Suppressor macrophage (primary cell): ENCODE measurements at regions not wholly inside any gene's neighbourhood (a gene's known extent, or its start where the extent isn't known, plus 50 kb on each side); places are given as distances from the start of the nearest gene placed in this dataset.

Source experiments
- DNase-seq, 4 experiments: peaks; one replicate each; pipeline ENCODE4 v3.0.0-alpha.2; 2020 to 2022

DNA sequence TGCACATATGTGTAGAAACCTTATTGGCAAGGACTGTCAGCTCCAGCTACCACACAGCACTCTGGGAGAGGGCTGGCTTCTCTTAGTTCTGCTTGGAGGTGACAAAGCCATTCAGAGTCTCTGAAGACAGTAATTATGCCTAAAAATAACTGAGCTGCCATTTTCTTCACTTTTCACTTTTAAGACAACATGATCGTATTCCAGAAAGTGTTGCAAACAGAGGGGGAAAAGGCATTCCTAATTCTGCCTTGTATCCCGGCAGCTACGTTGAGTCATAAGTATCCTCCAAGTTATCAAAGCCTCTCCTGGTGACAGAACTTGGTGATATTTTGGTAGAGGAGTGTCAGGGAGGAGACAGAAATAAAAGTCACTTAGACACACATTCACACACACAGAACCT is 327.7 kb downstream of the HAPSTR1 start:
- DNase-seq = no peak

DNA sequence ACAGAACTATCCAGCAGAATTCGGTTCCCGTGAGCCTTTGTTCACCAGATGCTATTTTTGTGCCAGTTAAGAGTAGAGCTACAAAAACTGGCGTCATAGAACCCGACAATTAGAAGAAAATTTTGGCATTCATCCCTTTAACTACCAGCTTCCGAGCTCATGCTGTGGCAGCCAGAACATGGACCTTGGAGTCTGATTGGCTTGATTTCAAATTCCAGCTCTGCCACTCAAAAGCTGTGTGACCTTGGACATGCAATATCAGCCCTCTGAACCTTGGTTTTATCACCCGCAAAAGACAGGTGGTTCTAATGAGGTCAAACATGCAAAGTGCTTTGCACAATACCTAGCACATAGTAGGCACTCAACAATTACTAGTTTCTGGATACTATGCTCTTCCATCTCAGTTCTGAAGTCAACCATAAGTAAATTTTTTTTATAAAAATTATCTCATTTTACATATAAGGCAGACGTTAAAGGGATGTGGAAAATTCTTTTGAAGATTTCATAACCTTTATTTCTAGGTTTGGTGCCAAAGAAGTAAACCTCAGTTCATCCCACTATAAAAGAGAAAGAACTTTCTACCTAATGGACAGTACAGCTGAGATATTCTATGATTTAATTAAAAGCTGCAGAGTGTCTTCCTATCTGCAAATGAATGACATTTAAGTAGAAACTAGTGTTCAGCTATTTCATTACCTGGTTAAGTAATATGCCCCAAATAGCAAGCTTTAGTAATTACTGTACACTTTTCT is 331.5 kb downstream of the HAPSTR1 start:
- no peak for DNase-seq

- DNase-seq = no peak
Observed at GRCh38 chr16:9425236-9425635, 333.8 kb downstream of the HAPSTR1 start.

DNA sequence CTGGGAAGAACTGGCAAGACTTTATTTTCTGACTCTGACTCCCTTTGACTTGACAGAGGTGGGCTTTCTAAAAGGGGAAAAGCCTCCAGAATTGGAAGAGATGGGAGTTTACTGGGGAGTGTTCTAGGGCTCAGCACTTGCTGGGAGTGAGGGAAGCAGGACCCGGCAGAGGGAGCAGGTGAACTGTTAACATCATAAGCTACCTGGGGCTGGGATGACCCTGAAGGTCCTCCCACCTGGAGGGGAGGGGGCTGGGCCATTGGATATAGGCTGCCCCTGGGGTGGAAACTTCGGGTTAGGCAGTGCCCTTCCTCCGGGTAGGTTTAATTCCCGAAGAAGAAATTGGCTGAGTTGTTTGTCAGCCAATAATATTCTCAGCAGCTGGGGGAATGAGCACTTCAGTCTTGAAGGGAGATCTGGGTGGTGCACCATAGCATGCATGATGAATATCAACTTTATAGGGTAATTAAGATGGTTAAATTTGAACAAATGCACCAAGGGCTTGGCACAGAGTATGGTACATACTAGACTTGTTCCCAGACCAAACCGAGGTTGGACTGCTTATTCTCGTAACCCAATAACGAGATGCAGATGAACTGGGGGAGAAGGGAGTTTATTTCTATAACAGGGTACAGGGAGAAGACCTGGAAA is 337.0 kb downstream of the HAPSTR1 start:
- no peak for DNase-seq

GRCh38 chr16:9429646-9430330 is 338.3 kb downstream of the HAPSTR1 start:
- no peak for DNase-seq

- DNase-seq = no peak
Observed at GRCh38 chr16:9434659-9435058, 343.2 kb downstream of the HAPSTR1 start.

DNA sequence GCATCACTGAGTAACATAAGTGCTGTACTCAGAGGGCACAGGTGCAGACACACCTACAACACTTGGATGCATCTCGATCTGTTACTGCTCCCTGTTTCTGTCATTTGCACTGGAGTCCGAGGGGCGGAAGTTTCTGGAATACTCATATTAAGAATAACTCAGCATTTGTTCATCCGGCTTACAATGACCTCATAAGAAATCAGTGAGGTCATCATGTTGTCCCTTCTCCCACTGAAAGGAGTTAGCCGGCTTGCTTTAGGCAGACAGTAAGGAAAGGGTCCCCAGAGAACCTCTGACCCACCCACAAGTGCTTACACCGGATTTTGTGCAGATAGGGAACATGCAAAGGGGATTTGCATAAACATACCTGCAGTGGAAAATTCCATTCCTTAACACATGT is 344.7 kb downstream of the HAPSTR1 start:
- no peak for DNase-seq

GRCh38 chr16:9437115-9437514 is 345.7 kb downstream of the HAPSTR1 start:
- DNase-seq = no peak

DNA sequence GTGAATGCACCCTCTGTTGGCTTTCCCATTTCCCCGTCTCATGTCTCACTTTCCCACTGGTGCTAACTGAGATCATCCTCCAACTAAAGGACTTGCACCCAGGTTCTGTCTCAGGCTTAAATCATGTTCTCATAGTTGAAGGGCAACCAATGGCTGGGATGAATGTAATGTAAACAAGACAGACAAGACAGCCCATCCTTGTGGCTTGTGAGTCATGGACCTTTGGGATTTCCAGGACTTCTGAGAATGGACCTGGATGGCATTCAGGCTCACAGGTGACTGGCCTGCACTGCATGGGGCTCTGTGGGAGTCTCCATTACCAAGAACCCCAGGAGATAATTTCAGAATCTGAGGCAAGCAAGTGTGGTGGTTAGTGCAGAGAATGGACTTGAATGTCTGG is 347.5 kb downstream of the HAPSTR1 start:
- DNase-seq = no peak

GRCh38 chr16:9441012-9441411 is 349.6 kb downstream of the HAPSTR1 start:
- DNase-seq = peak in 1 of 4 experiments; percentile 4

GRCh38 chr16:9443864-9444263 is 352.4 kb downstream of the HAPSTR1 start:
- DNase-seq = no peak

GRCh38 chr16:9446471-9447194 is 355.2 kb downstream of the HAPSTR1 start:
- DNase-seq = no peak

DNA sequence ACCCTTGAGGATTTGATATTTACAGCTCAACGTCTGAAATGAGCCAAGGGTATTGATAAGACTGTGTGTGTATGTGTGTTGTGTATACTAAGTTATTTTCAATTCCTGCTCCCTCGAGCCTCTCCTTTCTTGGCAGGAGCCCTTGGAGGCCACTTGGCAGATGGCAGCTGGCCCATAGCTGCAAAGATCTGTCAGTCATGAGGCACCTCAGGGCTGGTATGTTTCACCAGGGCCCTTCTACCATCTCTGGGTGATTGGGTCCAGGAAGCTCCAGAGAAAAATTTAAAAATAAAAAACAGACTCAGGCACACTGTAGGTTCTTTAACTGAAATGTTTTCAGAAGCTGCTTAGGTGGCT is 355.7 kb downstream of the HAPSTR1 start:
- DNase-seq = no peak

DNA sequence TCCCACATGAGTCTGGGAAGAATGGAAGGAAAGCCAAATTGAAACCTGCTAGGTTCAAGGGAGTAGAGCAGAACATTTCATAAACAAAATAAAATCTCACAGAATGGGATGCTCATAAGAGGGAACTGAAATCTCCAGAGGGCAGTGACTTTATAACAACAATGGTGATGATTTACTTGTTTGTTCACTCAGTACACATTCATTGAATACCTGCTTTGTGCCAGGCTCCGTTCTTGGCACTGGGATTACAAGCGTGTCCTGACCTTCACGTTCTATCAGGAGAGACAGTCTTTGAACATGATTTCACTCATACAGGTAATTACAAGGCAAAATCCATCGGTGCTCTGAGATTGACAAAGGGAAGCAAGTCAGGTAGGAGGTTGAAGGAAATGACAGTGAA is 356.3 kb downstream of the HAPSTR1 start:
- no peak for DNase-seq

DNA sequence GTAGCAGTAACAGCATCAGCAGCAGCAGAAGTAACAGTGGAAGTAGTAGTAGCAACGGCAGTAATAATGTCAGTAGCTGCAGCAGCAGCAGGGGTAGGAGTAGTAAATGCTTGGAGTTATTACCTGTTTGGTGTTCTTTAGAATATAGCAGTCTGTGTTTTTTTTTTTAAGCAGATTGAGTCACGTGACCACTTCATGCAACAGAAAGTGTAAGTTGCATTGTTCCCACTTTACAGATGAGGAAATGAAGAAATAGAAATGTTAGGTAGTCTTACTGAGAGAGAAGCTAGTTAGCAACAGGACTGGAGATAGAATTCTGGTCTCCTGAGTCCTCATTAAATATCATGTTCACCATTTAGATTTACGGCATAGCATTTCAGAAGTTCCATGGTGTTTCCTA is 358.2 kb downstream of the HAPSTR1 start:
- no peak for DNase-seq

GRCh38 chr16:9457215-9457614 is 365.8 kb downstream of the HAPSTR1 start:
- no peak for DNase-seq

- DNase-seq = no peak
Observed at GRCh38 chr16:9458816-9459215, 367.4 kb downstream of the HAPSTR1 start.

- no peak for DNase-seq
Observed at GRCh38 chr16:9462984-9463383, 371.5 kb downstream of the HAPSTR1 start.

GRCh38 chr16:9463461-9463860 is 372.0 kb downstream of the HAPSTR1 start:
- DNase-seq = no peak

GRCh38 chr16:9465161-9465560 is 373.7 kb downstream of the HAPSTR1 start:
- no peak for DNase-seq

DNA sequence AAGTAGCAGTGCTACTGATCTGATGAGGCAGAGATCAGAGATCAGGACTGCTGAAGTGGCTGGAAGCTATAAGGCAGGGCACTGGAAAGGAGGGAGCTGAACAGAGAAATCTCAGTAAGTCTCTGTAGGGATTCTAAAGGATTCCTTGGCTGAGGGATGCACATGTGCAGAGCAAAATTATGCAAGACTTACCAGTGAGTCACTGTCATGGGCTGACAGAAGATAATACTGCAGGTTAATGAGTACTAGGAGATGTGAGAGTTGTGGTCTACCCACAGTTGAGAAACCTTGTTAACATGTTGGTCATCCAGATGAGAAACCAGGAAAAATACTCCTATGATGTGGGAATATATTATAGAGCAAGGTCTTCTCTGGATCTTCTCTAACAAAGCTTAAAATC is 378.1 kb downstream of the HAPSTR1 start:
- peak in 3 of 4 experiments; percentile 3 to 5 (median 3) for DNase-seq

DNA sequence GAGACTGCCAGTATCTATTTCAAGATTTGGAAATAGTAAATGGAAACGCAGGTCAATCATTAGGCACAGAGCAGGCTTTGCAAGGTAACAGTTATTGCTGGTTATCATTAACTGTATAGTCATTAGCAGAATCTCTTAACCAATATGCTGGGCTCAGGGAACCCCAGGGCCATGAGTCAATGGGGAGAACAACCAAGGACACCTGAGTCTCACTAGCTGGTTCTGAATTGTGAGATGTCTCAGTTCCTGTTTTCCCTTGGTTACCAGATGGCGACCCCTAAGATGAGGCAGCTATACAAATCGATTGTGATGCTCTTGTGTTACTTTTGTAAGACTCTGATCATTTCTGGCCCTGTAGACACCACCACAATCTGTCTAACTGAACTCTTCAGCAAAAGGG is 385.3 kb downstream of the HAPSTR1 start:
- no peak for DNase-seq

DNA sequence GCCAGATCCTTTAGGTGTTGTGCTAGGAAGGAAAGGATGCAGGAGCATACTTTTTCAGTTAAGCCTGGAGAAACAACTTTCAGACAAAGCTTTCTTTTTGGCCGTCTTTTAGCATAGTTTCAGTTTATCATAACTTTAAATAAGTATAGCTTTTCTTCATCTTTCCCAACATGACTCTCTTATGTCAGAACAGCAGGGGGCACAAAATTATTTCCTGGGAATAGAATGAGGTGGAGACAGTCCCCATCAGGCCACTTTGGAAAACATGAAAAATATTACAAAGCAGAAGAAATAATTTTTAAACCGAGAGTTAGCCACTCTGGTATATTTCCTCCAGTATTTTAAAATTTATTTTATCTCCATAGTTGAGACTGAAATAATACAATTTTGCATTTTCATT is 387.6 kb downstream of the HAPSTR1 start:
- DNase-seq = no peak
